Upper lobe of right lung (tissue), 1 donor: ENCODE measurements at regions not wholly inside any gene's neighbourhood (a gene's known extent, or its start where the extent isn't known, plus 50 kb on each side); places are given as distances from the start of the nearest gene placed in this dataset.

Source experiments
- ATAC-seq: fragments of 200-7000 bp; cut with Tn5 transposase; one replicate; pipeline ENCODE4 v1.9.1; 2020; ENCODE audit warnings: mild to moderate bottlenecking, moderate library complexity
- DNase-seq: peaks from one replicate; pipeline ENCODE4 v3.0.0-alpha.2; 2020
- H3K27ac ChIP-seq: fragments of 200-600 bp; one replicate; pipeline ENCODE4 v1.8.0; 2022
- H3K27me3 ChIP-seq: fragments of 200-600 bp; one replicate; pipeline ENCODE4 v1.8.0; 2022; ENCODE audit warnings: mild to moderate bottlenecking
- H3K36me3 ChIP-seq: fragments of 200-600 bp; one replicate; pipeline ENCODE4 v1.8.0; 2022
- H3K4me1 ChIP-seq: fragments of 200-600 bp; one replicate; pipeline ENCODE4 v1.8.0; 2022
- H3K4me3 ChIP-seq: fragments of 200-600 bp; one replicate; pipeline ENCODE4 v1.8.0; 2022; ENCODE audit warnings: mild to moderate bottlenecking
- H3K9me3 ChIP-seq: fragments of 200-600 bp; one replicate; pipeline ENCODE4 v1.8.0; 2022
- CTCF ChIP-seq: fragments of 200-600 bp; IDR thresholded peaks from one replicate; pipeline ENCODE4 v1.8.0; 2022; ENCODE audit warnings: antibody characterized with exemption
- intact Hi-C: fragments of 100-400 bp; cut with DNase I; formaldehyde crosslinking; loops from one replicate; pipeline ENCODE4 v1.11.0; 2022
- donor health status: DM: no; HTN: yes; CAD: no; lungs with severe emphysema.

- H3K9me3 ChIP-seq = no peaks in the 10 kb centered on the region
- H3K4me1 ChIP-seq = no peaks in the 10 kb centered on the region
- H3K36me3 ChIP-seq = no peaks in the 10 kb centered on the region
- TF ChIP-seq CTCF = no peak
- intact Hi-C loops = no loop called here
- H3K27ac ChIP-seq = no peak overlapping the region
- no peaks in the 10 kb centered on the region for H3K27me3 ChIP-seq
- no peak overlapping the region for H3K4me3 ChIP-seq
- no peak for DNase-seq
- no peak for ATAC-seq
Observed at GRCh38 chr4:14110407-14110806, 482.9 kb upstream of the BOD1L1 start.

DNA sequence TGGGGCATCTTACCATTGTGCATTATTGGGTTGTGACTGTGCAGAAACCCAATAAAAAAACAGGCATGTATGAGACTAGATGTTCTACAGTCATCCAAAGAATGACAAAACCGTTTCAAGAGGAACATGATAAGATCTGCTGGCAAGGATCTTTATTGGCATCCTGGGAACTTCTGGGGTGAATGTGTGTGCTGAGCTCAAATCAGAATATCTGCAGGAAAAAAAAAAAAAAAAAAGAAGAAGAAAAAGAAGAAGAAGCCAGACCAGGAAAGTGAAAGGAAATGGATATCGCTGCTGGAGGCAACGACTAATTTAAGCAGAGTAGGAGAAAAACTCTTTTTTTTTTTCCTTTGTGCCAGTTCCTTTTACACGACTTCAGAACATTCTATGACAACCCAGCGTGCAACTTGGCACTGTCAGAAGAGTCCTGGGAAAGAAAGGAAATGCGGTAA lies 484.2 kb upstream of the BOD1L1 start:
- H3K4me1 ChIP-seq = no peaks in the 10 kb centered on the region
- no peak overlapping the region for H3K4me3 ChIP-seq
- H3K27ac ChIP-seq = no peak overlapping the region
- H3K36me3 ChIP-seq = no peaks in the 10 kb centered on the region
- no peaks in the 10 kb centered on the region for H3K27me3 ChIP-seq
- intact Hi-C loops = no loop called here
- DNase-seq (no peak), ATAC-seq (no peak)
- TF ChIP-seq CTCF = no peak
- no peaks in the 10 kb centered on the region for H3K9me3 ChIP-seq

DNA sequence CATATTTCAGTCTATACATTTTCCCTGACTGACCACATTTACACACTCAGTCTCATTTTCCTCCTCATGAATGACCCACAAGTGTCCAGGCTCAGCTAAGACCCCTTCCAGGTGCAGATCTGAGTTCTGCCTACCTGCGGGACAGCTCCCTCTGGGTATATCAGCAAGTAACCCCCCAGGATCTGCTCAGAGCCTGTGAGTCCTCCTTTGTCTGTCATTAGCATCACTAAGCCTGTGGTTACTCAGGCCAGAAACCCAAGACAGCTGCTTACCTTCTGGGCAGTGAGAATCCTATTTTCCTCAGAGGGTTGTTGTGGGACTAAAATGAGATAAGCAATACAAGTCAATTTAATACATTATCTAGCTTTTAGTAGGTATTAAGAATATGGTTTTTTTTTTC lies 487.6 kb upstream of the BOD1L1 start:
- no peaks in the 10 kb centered on the region for H3K4me1 ChIP-seq
- no peaks in the 10 kb centered on the region for H3K9me3 ChIP-seq
- DNase-seq (no peak), ATAC-seq (no peak)
- no peak overlapping the region for H3K27ac ChIP-seq
- intact Hi-C loops = no loop called here
- no peak for TF ChIP-seq CTCF
- H3K36me3 ChIP-seq = no peaks in the 10 kb centered on the region
- H3K4me3 ChIP-seq = no peak overlapping the region
- H3K27me3 ChIP-seq = no peaks in the 10 kb centered on the region

DNA sequence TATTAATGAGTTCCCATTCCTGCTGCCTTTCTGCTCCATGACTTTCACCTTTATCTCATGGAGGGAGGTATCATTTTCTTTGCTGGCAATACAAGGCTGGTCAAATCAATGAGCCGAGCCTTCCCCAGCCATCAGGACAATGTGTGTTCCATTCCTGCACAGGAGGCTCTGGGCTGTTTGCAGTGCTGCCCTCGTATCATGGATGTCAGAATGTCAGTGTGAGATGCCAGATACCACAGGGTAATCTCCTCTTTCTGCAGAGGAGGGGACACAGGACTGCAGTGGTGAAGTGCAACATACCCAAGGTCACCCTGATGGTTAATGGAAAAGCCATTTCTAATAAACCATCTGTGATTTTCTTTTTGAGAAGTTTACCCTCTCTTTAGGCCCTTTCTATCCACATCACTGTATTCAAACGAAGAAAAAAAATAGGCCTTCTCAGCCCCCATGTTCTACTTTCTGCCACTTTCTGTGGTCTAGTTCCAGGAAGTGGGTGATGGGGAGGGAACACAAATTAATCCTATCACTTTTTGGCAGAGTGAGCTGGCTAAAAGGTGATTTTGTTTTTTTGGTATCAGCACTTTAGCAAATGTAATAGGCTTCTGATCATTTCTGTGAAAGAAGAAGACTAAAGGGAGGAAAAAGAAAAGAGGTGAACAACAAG lies 490.2 kb upstream of the BOD1L1 start:
- H3K4me1 ChIP-seq = no peaks in the 10 kb centered on the region
- ATAC-seq (no peak), DNase-seq (no peak)
- TF ChIP-seq CTCF = no peak
- no peaks in the 10 kb centered on the region for H3K9me3 ChIP-seq
- H3K27me3 ChIP-seq = no peaks in the 10 kb centered on the region
- no peaks in the 10 kb centered on the region for H3K36me3 ChIP-seq
- H3K4me3 ChIP-seq = no peak overlapping the region
- intact Hi-C loops = no loop called here
- H3K27ac ChIP-seq = no peak overlapping the region

DNA sequence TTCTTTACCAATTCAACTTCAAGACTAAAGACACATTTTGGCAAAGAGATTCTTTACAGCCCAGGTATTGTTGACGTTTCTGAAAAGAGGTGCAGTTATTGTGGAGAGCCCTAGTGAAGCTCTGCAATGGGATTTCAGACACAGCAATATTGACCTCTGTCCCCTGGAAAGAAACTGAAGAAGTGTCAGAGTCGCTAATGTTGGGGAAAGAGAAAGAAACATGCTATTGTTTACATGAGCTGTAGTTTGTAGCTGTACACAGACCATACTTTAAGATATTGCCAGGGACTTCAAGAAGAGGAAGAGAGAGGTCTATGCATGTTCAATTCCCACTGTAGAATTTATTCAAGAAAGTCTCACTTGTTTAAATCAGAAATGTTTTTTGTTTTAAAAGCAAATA lies 497.3 kb upstream of the BOD1L1 start:
- no peak for ATAC-seq
- DNase-seq = no peak
- no peaks in the 10 kb centered on the region for H3K4me1 ChIP-seq
- no peaks in the 10 kb centered on the region for H3K36me3 ChIP-seq
- H3K9me3 ChIP-seq = no peaks in the 10 kb centered on the region
- intact Hi-C loops = no loop called here
- no peaks in the 10 kb centered on the region for H3K27me3 ChIP-seq
- no peak overlapping the region for H3K27ac ChIP-seq
- TF ChIP-seq CTCF = no peak
- H3K4me3 ChIP-seq = no peak overlapping the region
